Left cardiac atrium (tissue), 4 donors: ENCODE measurements at regions not wholly inside any gene's neighbourhood (a gene's known extent, or its start where the extent isn't known, plus 50 kb on each side); places are given as distances from the start of the nearest gene placed in this dataset.

Source experiments
- ATAC-seq, 2 donors: fragments of 200-7000 bp; cut with Tn5 transposase; one replicate each; pipeline ENCODE4 v1.9.1; 2020; ENCODE audit warnings: mild to moderate bottlenecking in 2 of 2, moderate library complexity in 2 of 2
- DNase-seq: peaks from one replicate; pipeline ENCODE4 v3.0.0-alpha.2; 2020
- intact Hi-C, 2 donors: fragments of 100-400 bp; cut with DNase I; formaldehyde crosslinking; loops; one replicate each; pipeline versions ENCODE4 v1.14.1 to v1.15.1; 2022 to 2023
- donor health status: DM: no; HTN: yes; CAD: no.
- donor health status: DM: no; HTN: yes; CAD: no; lungs with severe emphysema.
- donor health status: DM: yes; HTN: yes; CAD: no.
- donor health status: Dilated cardiomyopathy.

GRCh38 chr11:81072273-81072672 lies 1631.4 kb upstream of the TENM4 start:
- ATAC-seq: no peak
- no peak for DNase-seq
- intact Hi-C loops: no loop called here

- intact Hi-C loops: no loop called here
- ATAC-seq: no peak
- no peak for DNase-seq
These were observed 1630.8 kb upstream of the TENM4 start for GRCh38 chr11:81071606-81072005.

- ATAC-seq (no peak), DNase-seq (no peak)
- intact Hi-C loops: no loop called here
These were observed 1630.1 kb upstream of the TENM4 start for GRCh38 chr11:81070948-81071347.

- no peak for ATAC-seq
- intact Hi-C loops: no loop called here
- DNase-seq: no peak
These were observed 1618.5 kb upstream of the TENM4 start for GRCh38 chr11:81059356-81059755.

- intact Hi-C loops: no loop called here
- DNase-seq (no peak), ATAC-seq (no peak)
These were observed 1611.7 kb upstream of the TENM4 start for GRCh38 chr11:81052344-81053158.

- ATAC-seq: no peak
- intact Hi-C loops: no loop called here
These were observed 1599.2 kb upstream of the TENM4 start for GRCh38 chr11:81039916-81040524.

GRCh38 chr11:81036168-81036870 lies 1595.5 kb upstream of the TENM4 start:
- ATAC-seq (no peak), DNase-seq (no peak)
- intact Hi-C loops: no loop called here

More at GRCh38 chr11:81039916-81040524, 1599.2 kb upstream of the TENM4 start:
- DNase-seq: no peak

GRCh38 chr11:81033779-81034540 lies 1593.1 kb upstream of the TENM4 start:
- intact Hi-C loops: no loop called here
- DNase-seq: no peak
- ATAC-seq: peak in 1 of 2 donors; percentile 74

GRCh38 chr11:81032906-81033305 lies 1592.1 kb upstream of the TENM4 start:
- intact Hi-C loops: no loop called here
- ATAC-seq (no peak), DNase-seq (no peak)

GRCh38 chr11:81030186-81030585 lies 1589.4 kb upstream of the TENM4 start:
- DNase-seq (no peak), ATAC-seq (no peak)
- intact Hi-C loops: no loop called here

GRCh38 chr11:81026032-81026431 lies 1585.2 kb upstream of the TENM4 start:
- intact Hi-C loops: no loop called here
- DNase-seq (no peak), ATAC-seq (no peak)

GRCh38 chr11:81022057-81022456 lies 1581.2 kb upstream of the TENM4 start:
- DNase-seq: no peak
- intact Hi-C loops: no loop called here
- no peak for ATAC-seq

- intact Hi-C loops: no loop called here
- ATAC-seq: no peak
These were observed 1569.8 kb upstream of the TENM4 start for GRCh38 chr11:81010631-81011030.

GRCh38 chr11:81007046-81007445 lies 1566.2 kb upstream of the TENM4 start:
- ATAC-seq (no peak), DNase-seq (no peak)
- intact Hi-C loops: no loop called here

More at GRCh38 chr11:81010631-81011030, 1569.8 kb upstream of the TENM4 start:
- DNase-seq: no peak

GRCh38 chr11:81005595-81005994 lies 1564.8 kb upstream of the TENM4 start:
- peak in 1 of 2 donors; percentile 74 for ATAC-seq
- intact Hi-C loops: no loop called here
- no peak for DNase-seq

GRCh38 chr11:81004576-81004975 lies 1563.7 kb upstream of the TENM4 start:
- ATAC-seq: no peak
- intact Hi-C loops: no loop called here
- DNase-seq: no peak

- DNase-seq: no peak
- intact Hi-C loops: no loop called here
- ATAC-seq: no peak
These were observed 1561.5 kb upstream of the TENM4 start for GRCh38 chr11:81002374-81002773.

GRCh38 chr11:81000735-81001134 lies 1559.9 kb upstream of the TENM4 start:
- DNase-seq (no peak), ATAC-seq (no peak)
- intact Hi-C loops: no loop called here

GRCh38 chr11:81000334-81000733 lies 1559.5 kb upstream of the TENM4 start:
- ATAC-seq: no peak
- intact Hi-C loops: no loop called here

GRCh38 chr11:80995523-80995922 lies 1554.7 kb upstream of the TENM4 start:
- DNase-seq: no peak
- no peak for ATAC-seq
- intact Hi-C loops: no loop called here

More at GRCh38 chr11:81000334-81000733, 1559.5 kb upstream of the TENM4 start:
- DNase-seq: no peak
